ENCODE measurements at regions not wholly inside any gene's neighbourhood (a gene's known extent, or its start where the extent isn't known, plus 50 kb on each side); places are given as distances from the start of the nearest gene placed in this dataset.

- DNase-seq (ENCODE audit: low read depth) = no peak
Measured at GRCh38 chr9:118521261-118521660, 817.1 kb downstream of the TLR4 start.

DNA sequence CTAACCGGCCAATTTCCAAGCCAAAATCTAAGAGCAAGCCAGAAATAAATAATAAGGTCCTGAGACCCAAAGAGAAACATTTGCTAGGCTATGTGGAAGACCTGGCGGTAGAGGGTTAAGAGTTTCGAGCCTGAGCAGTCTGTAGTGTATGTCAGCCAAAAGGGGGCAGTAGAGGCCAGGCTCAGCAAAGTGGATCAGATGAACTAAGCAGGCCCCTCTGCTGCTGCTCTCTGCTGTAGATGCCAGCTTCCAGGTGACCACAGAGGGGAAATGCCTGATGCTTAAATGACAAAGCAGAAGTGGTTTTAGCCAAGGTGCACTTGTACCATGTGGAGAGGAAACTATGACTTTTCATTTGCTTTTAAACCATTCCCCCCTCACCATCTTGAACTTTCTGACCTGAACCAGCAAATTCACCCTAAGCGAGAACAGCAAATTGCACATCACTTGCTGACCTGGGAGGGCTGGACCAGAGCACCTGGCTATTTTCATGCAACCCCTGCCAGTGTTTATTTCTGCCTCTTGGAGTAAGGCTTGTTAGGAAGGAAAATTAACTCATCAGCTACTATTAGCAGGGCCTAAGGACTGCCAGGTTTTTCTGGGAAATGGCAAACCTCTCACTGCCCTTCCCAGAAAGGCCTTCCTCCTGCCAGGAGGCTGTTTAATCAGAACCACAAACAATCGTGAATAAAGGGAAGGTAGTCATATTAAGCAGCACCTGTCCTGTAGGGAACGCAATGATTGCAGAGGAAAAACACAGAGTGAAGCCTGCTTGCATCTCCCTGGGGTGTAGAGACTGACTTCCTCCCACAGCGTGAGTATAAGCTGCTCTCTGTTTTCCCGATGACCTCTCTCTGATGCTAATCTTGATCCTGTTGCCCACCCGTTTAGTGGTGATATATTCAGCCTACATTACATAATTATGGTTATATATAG, 818.2 kb downstream of the TLR4 start:
- peak; percentile 37 for DNase-seq (ENCODE audit: low read depth)

GRCh38 chr9:118527261-118527660, 823.1 kb downstream of the TLR4 start:
- no peak for DNase-seq (ENCODE audit: low read depth)

GRCh38 chr9:118529210-118529609, 825.0 kb downstream of the TLR4 start:
- peak; percentile 34 for DNase-seq (ENCODE audit: low read depth)

DNA sequence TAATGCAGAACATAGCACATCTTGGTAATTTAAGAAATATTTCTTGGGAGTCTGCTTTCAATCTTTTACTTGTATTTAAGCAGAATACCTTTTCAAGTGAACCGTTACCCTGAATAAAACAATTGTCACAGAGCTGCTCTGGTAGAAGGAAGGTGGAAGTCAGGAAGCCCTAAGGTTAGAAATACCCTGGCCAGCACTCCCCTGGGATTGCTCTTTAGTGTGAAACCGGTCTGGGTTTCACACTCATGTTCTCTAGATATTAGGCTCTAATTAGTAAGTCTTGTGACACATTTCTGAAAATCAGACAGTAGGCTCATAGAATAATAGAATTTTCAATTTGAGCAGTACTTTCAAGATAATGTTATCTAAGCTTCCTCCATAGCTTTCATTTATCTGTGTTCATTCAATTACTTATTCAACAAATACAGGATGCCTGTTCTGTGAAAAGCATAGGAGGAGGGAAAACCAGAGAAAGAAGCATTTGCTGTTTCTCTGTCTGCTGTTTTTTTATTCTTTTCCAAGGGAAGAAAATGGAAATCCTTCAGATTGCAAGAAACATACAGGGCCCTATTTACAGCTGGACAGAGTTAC, 825.5 kb downstream of the TLR4 start:
- DNase-seq (ENCODE audit: low read depth) = no peak

GRCh38 chr9:118532592-118532991, 828.4 kb downstream of the TLR4 start:
- DNase-seq (ENCODE audit: low read depth) = no peak

DNA sequence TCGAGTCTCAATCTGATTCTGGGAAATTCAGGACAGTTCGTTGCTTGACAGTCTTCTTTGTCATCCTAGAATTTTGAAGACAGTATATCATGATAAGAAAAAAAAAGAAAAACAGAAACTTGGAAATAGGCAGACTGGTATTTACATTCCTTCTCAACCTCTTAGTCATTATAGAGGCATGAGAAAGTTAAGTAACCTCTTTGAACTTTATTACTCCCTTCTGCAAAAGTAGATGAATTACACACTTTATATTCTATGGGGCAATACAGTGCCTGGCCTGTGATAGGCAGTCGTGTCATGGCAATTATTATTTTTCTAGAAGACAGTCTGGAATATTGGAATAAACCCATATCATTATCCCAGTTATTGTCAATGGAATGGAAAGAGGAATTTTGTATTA, 828.9 kb downstream of the TLR4 start:
- DNase-seq (ENCODE audit: low read depth) = peak; percentile 51

GRCh38 chr9:118533850-118534249, 829.6 kb downstream of the TLR4 start:
- no peak for DNase-seq (ENCODE audit: low read depth)

DNA sequence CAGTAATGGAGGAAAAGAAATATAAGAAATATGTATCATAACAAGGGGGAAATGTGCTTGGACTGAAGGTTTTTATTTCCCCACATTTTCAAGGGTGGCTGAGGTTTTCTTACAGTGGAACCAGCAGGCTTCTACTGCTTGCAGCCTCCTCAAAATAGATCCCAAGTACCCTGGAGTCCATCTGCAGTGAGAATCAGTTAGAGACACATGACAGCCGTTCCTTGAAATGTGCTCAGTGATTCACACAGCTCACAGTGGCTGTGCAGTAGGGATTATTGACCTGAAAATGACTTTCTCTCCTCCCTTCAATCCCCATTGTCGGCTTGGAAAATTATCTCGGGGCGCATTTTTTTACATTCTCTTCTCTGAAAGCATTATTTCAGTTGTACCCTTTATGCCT, 832.0 kb downstream of the TLR4 start:
- DNase-seq (ENCODE audit: low read depth) = no peak

GRCh38 chr9:118538959-118539358, 830.3 kb downstream of the BRINP1 start:
- no peak for DNase-seq (ENCODE audit: low read depth)

DNA sequence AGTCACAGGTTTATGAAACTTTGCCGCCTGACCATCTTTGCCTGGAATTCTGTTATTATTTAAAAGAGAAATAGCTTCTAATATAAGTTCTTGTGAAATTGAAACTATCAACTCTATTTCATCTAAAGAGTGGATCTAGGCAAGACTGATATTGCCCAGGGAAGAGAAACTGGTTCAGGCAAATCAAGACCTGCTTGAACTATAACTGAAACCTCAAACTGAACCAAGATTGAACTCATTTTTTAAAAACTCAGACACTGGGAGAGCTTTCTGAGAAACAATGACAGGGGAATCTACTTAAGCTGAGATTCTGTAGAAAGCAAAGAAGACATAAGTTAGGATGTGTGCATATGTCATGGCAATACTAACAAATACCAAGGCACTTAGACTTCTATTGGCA, 815.8 kb downstream of the BRINP1 start:
- no peak for DNase-seq (ENCODE audit: low read depth)

DNA sequence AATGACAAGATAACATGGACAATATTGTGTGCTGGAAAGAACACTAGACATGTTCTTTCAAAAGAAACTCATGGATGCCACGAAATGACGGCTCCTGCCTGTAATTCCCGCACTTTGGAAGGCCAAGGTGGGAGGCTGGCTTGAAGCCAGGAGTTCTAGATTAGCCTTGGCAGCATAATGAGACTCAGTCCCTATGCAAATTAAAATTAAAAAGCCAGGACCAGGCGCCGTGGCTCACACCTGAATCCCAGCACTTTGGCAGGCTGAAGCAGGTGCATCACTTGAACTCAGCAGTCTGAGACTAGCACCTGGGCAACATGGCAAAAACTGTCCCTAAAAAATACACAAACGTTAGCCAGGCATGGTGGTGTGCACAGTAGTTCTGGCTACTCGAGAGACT, 814.2 kb downstream of the BRINP1 start:
- no peak for DNase-seq (ENCODE audit: low read depth)

DNA sequence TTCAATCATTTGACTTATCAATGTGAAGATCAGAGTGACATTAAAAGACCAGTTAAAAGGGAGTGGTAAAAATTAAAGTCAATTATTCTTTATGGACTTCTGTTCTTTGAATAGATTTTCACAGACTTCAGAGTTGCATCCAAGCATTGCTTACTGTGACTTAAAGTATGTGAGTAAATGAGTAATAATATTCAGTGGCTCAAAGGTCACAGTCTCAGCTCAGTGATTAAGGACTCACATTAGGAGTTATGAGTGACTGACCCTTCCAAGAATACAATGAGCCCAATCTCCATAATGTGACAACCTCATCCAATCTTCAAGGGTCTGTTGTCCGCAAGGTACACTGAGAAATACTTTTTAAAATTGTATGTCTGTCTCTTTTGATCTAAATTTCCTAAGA, 811.2 kb downstream of the BRINP1 start:
- no peak for DNase-seq (ENCODE audit: low read depth)

DNA sequence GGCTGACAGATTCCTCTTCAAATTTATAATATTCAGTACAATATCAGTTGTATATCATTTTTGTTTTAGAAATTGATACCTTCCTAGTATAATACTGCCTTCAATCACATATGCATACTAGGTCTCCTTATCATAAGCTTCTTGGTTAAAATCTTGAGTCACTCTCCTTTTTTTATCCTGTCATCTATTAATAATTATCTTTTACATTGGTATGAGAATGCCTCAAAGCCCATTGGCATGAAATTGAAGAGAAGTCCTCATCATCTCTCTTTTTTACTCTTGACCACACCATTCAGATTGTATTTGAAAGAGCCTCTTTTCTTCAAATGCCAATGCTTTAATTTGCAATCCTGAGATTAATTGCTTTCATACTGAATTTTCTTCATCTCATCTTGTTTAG, 810.3 kb downstream of the BRINP1 start:
- no peak for DNase-seq (ENCODE audit: low read depth)

DNA sequence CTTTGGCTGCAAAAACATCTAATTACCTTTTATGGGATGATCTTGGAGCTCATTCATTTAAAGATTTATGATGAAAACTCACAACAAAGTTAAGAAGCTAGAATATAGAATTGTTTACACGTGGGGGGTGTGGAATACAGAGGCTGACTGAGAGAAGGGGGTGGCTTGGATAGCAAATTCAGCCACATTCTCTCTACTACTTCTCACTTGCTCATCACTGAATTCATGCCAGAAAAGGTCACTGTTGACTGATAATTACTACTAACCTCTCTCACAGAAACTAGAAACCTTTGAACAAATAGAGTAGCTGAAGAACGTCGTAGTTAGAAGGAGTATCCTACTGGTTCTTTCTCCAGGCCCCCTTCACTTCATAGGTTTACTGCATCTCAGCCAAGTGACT, 808.2 kb downstream of the BRINP1 start:
- no peak for DNase-seq (ENCODE audit: low read depth)

- no peak for DNase-seq (ENCODE audit: low read depth)
Measured at GRCh38 chr9:118563677-118564076, 805.6 kb downstream of the BRINP1 start.

- no peak for DNase-seq (ENCODE audit: low read depth)
Measured at GRCh38 chr9:118567861-118568260, 801.4 kb downstream of the BRINP1 start.

GRCh38 chr9:118568704-118569103, 800.5 kb downstream of the BRINP1 start:
- DNase-seq (ENCODE audit: low read depth) = no peak

DNA sequence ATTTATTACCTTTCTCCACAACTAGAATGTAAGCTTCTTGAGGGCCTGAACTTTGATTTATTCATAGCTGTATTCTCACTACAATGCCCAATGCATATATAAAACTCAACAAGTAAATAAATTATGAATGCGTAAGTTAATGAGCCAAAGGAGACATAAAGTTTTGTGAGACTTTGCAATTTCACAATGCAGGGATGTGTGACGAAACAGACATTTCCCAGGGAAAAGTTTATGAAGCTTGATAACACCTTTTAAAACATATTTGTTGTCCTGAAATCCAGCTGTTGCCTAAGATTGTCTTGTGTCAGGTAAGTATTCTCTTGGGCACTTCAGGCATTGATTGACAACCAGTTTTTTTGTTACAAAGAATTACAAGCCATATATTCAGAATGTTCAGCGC, 800.1 kb downstream of the BRINP1 start:
- DNase-seq (ENCODE audit: low read depth) = no peak

DNA sequence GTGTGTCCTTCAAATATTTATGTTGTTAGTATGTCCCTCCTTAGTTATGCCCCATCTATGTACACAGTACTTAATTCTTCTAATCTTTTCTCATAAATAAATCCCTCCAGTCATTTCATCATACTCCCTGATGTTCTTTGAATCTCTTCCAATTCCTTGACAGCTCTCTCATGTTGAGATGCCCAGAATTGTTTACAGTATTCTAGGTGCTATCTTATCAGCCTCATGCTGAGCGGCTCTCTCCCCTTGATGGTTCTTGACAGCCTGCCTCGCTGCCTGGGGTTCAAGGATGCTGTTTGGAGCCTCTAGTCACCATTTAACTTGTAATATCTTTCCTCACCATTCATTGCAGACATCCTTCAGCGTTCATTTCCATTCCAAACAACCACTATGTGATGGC, 799.2 kb downstream of the BRINP1 start:
- DNase-seq (ENCODE audit: low read depth) = no peak

DNA sequence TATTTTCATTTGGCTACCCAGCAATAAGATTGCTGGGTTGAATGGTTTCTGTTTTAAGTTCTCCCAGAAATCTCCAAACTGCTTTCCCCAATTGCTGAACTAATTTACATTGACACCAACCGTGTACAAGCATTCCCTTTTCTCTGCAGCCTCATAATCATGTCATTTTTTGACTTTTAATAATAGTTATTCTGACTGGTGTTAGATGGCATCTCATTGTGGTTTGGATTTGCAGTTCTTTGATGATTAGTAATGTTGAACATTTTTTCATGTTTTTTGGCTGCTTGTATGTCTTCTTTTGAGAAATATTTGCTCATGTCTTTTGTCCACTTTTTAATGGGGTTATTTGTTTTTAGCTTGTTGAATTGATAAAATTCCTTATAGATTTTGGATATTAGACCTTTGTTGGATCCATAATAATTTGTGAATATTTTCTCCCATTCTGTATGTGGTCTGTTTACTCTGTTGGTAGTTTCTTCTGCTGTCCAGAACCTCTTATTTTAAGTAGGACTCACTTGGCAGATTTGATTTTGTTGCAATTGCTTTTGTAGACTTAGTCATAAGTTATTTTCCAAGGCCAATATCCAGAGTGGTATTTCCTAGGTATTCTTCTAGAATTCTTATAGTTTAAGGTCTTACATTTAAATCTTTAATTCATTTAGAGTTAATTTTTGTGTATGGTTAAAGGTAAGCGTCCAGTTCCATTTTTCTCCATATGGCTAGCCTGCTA, 793.7 kb downstream of the BRINP1 start:
- DNase-seq (ENCODE audit: low read depth) = no peak

DNA sequence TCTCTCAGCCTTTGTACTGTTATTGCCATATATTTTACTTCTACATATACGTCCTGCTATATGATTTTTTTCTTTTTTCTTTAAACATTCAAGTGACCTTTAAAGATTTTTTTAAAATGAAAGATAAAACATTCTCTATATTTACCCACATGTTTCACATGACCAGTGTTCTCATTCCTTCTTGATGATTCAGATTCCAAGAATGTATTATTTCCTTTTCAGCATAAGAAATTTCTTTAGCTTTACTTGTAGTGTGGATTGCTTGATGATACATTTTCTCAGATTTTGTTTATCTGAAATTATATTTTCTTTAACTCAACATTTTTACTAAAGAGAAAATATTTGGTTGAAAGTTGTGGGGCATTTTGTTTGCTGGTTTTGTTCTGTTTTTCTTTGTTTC, 792.1 kb downstream of the BRINP1 start:
- no peak for DNase-seq (ENCODE audit: low read depth)

GRCh38 chr9:118578467-118578866, 790.8 kb downstream of the BRINP1 start:
- peak; percentile 47 for DNase-seq (ENCODE audit: low read depth)

All from GM04504 (cell line).